GM20000 (cell line): ENCODE measurements at regions not wholly inside any gene's neighbourhood (a gene's known extent, or its start where the extent isn't known, plus 50 kb on each side); places are given as distances from the start of the nearest gene placed in this dataset.

Experiments
- DNase-seq: peaks from one replicate; pipeline ENCODE4 v3.0.0; 2012; ENCODE audit warnings: low spot score
- CTCF ChIP-seq: IDR thresholded peaks from 2 replicates; pipeline ENCODE4 v1.5.1; 2012; ENCODE audit warnings: mild to moderate bottlenecking, control low read depth; ENCODE audit errors: extremely low read depth, missing control alignments

GRCh38 chr2:12416600-12416999 lies 300.1 kb upstream of the TRIB2 start:
- TF ChIP-seq CTCF, result peak; percentile 3
- DNase-seq, result no peak

- no peak for TF ChIP-seq CTCF
- DNase-seq, result no peak
Measured at GRCh38 chr2:12417786-12418185, 298.9 kb upstream of the TRIB2 start.

- TF ChIP-seq CTCF, result no peak
- DNase-seq, result no peak
Measured at GRCh38 chr2:12419803-12420202, 296.9 kb upstream of the TRIB2 start.

GRCh38 chr2:12421046-12421445 lies 295.7 kb upstream of the TRIB2 start:
- no peak for DNase-seq
- TF ChIP-seq CTCF, result no peak

GRCh38 chr2:12424219-12424618 lies 292.5 kb upstream of the TRIB2 start:
- DNase-seq, result no peak
- TF ChIP-seq CTCF, result no peak

- TF ChIP-seq CTCF, result no peak
- no peak for DNase-seq
Measured at GRCh38 chr2:12424809-12425208, 291.9 kb upstream of the TRIB2 start.

GRCh38 chr2:12428324-12428723 lies 288.4 kb upstream of the TRIB2 start:
- no peak for TF ChIP-seq CTCF
- DNase-seq, result no peak
